Mesenchymal stem cell (in vitro differentiated cells and primary cell): ENCODE measurements at regions not wholly inside any gene's neighbourhood (a gene's known extent, or its start where the extent isn't known, plus 50 kb on each side); places are given as distances from the start of the nearest gene placed in this dataset.

ENCODE experiments used
- DNase-seq: peaks from one replicate; pipeline ENCODE4 v3.0.0-alpha.2; 2013
- H2AFZ ChIP-seq: one replicate; pipeline ENCODE4 v1.6.1; 2013; ENCODE audit warnings: low read depth, mild to moderate bottlenecking, control low read depth, inconsistent platforms, low read length, moderate library complexity
- H2AK5ac ChIP-seq: 2 replicates; pipeline ENCODE4 v1.6.1; 2013; ENCODE audit warnings: low read length, moderate library complexity, mild to moderate bottlenecking, inconsistent platforms; ENCODE audit not compliant: severe bottlenecking
- H2BK120ac ChIP-seq: one replicate; pipeline ENCODE4 v1.6.1; 2013; ENCODE audit warnings: low read depth, mild to moderate bottlenecking, inconsistent platforms, low read length, moderate library complexity
- H2BK12ac ChIP-seq, 2 experiments: one replicate each; pipeline ENCODE4 v1.6.1; 2013; ENCODE audit warnings: inconsistent platforms in 2 of 2, low read length in 2 of 2, mild to moderate bottlenecking in 2 of 2, moderate library complexity in 2 of 2, control low read depth in 1 of 2
- H2BK15ac ChIP-seq: one replicate; pipeline ENCODE4 v1.6.1; 2013; ENCODE audit warnings: mild to moderate bottlenecking, low read depth, inconsistent platforms; ENCODE audit not compliant: poor library complexity, severe bottlenecking
- H2BK5ac ChIP-seq: 2 replicates; pipeline ENCODE4 v1.6.1; 2013; ENCODE audit warnings: low read depth, mild to moderate bottlenecking, low read length, control low read depth, inconsistent platforms; ENCODE audit not compliant: poor library complexity, severe bottlenecking
- H3K14ac ChIP-seq, 2 experiments: one replicate each; pipeline ENCODE4 v1.6.1; 2013; ENCODE audit warnings: inconsistent platforms in 2 of 2, low read length in 2 of 2, control low read depth in 1 of 2, mild to moderate bottlenecking in 1 of 2, moderate library complexity in 1 of 2
- H3K18ac ChIP-seq, 2 experiments: one replicate each; pipeline ENCODE4 v1.6.1; 2013; ENCODE audit warnings: inconsistent platforms in 2 of 2, low read length in 2 of 2, control low read depth in 1 of 2, low read depth in 1 of 2, mild to moderate bottlenecking in 1 of 2
- H3K23ac ChIP-seq, 2 experiments: one replicate each; pipeline ENCODE4 v1.6.1; 2013; ENCODE audit warnings: inconsistent platforms in 2 of 2, low read length in 2 of 2, mild to moderate bottlenecking in 2 of 2, moderate library complexity in 2 of 2, control low read depth in 1 of 2
- H3K27ac ChIP-seq: 2 replicates; pipeline ENCODE4 v1.5.1; 2013; ENCODE audit warnings: mild to moderate bottlenecking, moderate library complexity, low read length, control low read depth, inconsistent platforms; ENCODE audit not compliant: poor library complexity, severe bottlenecking
- H3K27me3 ChIP-seq, 2 experiments: 2 replicates each; pipeline versions ENCODE4 v1.6.1 to v1.7.0; 2013; ENCODE audit warnings: low read length in 2 of 2, mild to moderate bottlenecking in 2 of 2, moderate library complexity in 2 of 2, control low read depth in 1 of 2, inconsistent platforms in 1 of 2; ENCODE audit not compliant: control insufficient read depth in 1 of 2, insufficient read depth in 1 of 2
- H3K36me3 ChIP-seq, 2 experiments: 2 replicates each; pipeline versions ENCODE4 v1.6.1 to v1.7.0; 2013; ENCODE audit warnings: low read length in 2 of 2, control low read depth in 1 of 2, inconsistent platforms in 1 of 2, low read depth in 1 of 2, mild to moderate bottlenecking in 1 of 2; ENCODE audit not compliant: insufficient read depth in 2 of 2, control insufficient read depth in 1 of 2
- H3K4ac ChIP-seq, 2 experiments: one replicate each; pipeline ENCODE4 v1.6.1; 2013; ENCODE audit warnings: inconsistent platforms in 2 of 2, low read length in 2 of 2, mild to moderate bottlenecking in 2 of 2, moderate library complexity in 2 of 2, control low read depth in 1 of 2, low read depth in 1 of 2
- H3K4me1 ChIP-seq: 2 replicates; pipeline ENCODE4 v1.6.1; 2013; ENCODE audit warnings: low read depth, low read length, control low read depth; ENCODE audit not compliant: control insufficient read depth, insufficient read depth
- H3K4me2 ChIP-seq: 2 replicates; pipeline ENCODE4 v1.6.1; 2013; ENCODE audit warnings: low read length, mild to moderate bottlenecking, inconsistent platforms; ENCODE audit not compliant: poor library complexity, severe bottlenecking
- H3K4me3 ChIP-seq, 2 experiments: 2 replicates each; pipeline versions ENCODE4 v1.5.1 to v1.7.0; 2013; ENCODE audit warnings: low read length in 2 of 2, mild to moderate bottlenecking in 2 of 2, control low read depth in 1 of 2, low read depth in 1 of 2; ENCODE audit not compliant: insufficient read depth in 1 of 2
- H3K79me1 ChIP-seq: replicated peaks from 2 replicates; pipeline ENCODE4 v1.6.1; 2013; ENCODE audit warnings: mild to moderate bottlenecking, control low read depth, low read length, inconsistent platforms; ENCODE audit not compliant: poor library complexity, severe bottlenecking
- H3K9ac ChIP-seq: 2 replicates; pipeline ENCODE4 v1.7.0; 2013; ENCODE audit warnings: mild to moderate bottlenecking, low read length, moderate library complexity
- H3K9me3 ChIP-seq: 2 replicates; pipeline ENCODE4 v1.7.0; 2013; ENCODE audit warnings: mild to moderate bottlenecking, low read length; ENCODE audit not compliant: control insufficient read depth
- H4K8ac ChIP-seq: one replicate; pipeline ENCODE4 v1.6.1; 2013; ENCODE audit warnings: inconsistent platforms, mild to moderate bottlenecking, low read length, moderate library complexity
- H4K91ac ChIP-seq: one replicate; pipeline ENCODE4 v1.6.1; 2013; ENCODE audit warnings: mild to moderate bottlenecking, low read length, inconsistent platforms
- WGBS: methylation state at CpG from one replicate; pipeline ENCODE4 v1.1.7; 2013; ENCODE audit warnings: mixed read lengths; 5-methylcytosine and 5-hydroxymethylcytosine counted together

- H4K91ac ChIP-seq, result no peak overlapping the region
- WGBS, result 81% methylated on average over 14 of the region's 14 CpGs
- no peak overlapping the region for H2AFZ ChIP-seq
- peaks cover 5% of the 10 kb centered on the region for H3K9me3 ChIP-seq
- H3K27me3 ChIP-seq, result no peaks in the 10 kb centered on the region
- H4K8ac ChIP-seq, result no peak overlapping the region
- H2BK5ac ChIP-seq, result no peak overlapping the region
- H3K4ac ChIP-seq, result no peak overlapping the region
- no peak overlapping the region for H2AK5ac ChIP-seq
- no peak overlapping the region for H2BK120ac ChIP-seq
- no peak overlapping the region for H3K4me2 ChIP-seq
- no peak overlapping the region for H3K27ac ChIP-seq
- H3K4me3 ChIP-seq, result no peak overlapping the region
- H3K14ac ChIP-seq, result no peak overlapping the region
- no peak overlapping the region for H2BK15ac ChIP-seq
- no peak overlapping the region for H3K23ac ChIP-seq
- H3K4me1 ChIP-seq, result no peaks in the 10 kb centered on the region
- H3K9ac ChIP-seq, result no peak overlapping the region
- no peak overlapping the region for H2BK12ac ChIP-seq
- no peaks in the 10 kb centered on the region for H3K79me1 ChIP-seq
- DNase-seq, result no peak
- no peak overlapping the region for H3K18ac ChIP-seq
- no peaks in the 10 kb centered on the region for H3K36me3 ChIP-seq
Measured at GRCh38 chr19:30778961-30779715, 407.0 kb downstream of the ZNF536 start.

DNA sequence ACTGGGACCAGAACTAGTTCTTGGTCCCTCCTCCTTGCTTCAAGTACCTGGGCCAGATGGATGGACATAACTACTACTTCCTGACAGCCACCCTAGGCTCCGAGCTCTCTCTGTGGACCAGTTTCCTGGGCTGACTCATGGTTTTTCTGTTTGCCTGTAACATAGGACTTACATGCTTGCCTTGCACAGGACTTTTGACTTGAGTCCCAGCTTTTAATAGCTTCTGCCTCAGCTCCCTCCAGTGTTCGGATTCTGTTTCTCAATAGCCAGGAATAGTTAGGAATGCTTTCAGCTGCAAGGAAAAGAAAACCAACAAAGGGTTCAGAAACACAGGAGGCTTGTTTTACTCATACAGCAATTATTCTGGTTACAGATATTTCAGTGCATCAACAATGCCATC, 405.9 kb downstream of the ZNF536 start:
- Histone ChIP-seq H3K23ac (no peak overlapping the region), H3K9me3 (peaks cover 5% of the 10 kb centered on the region), H2AK5ac (no peak overlapping the region), H3K14ac (no peak overlapping the region), H4K8ac (no peak overlapping the region), H3K9ac (no peak overlapping the region), H2BK120ac (no peak overlapping the region), H3K27ac (no peak overlapping the region), H3K4ac (no peak overlapping the region), H2BK12ac (no peak overlapping the region), H3K4me3 (no peak overlapping the region), H3K79me1 (no peaks in the 10 kb centered on the region), H2AFZ (no peak overlapping the region), H3K4me1 (no peaks in the 10 kb centered on the region), H3K27me3 (no peaks in the 10 kb centered on the region), H3K18ac (no peak overlapping the region), H4K91ac (no peak overlapping the region), H2BK5ac (no peak overlapping the region), H3K4me2 (no peak overlapping the region), H2BK15ac (no peak overlapping the region), H3K36me3 (no peaks in the 10 kb centered on the region)
- DNase-seq, result no peak
- 57% methylated on average over 2 of the region's 2 CpGs for WGBS

GRCh38 chr19:30775956-30776355, 403.8 kb downstream of the ZNF536 start:
- Histone ChIP-seq H3K4ac (no peak overlapping the region), H4K91ac (no peak overlapping the region), H2BK12ac (no peak overlapping the region), H2BK5ac (no peak overlapping the region), H3K9ac (no peak overlapping the region), H4K8ac (no peak overlapping the region), H3K27ac (no peak overlapping the region), H2BK15ac (no peak overlapping the region), H3K36me3 (no peaks in the 10 kb centered on the region), H3K18ac (no peak overlapping the region), H2BK120ac (no peak overlapping the region), H3K4me1 (no peaks in the 10 kb centered on the region), H3K4me3 (no peak overlapping the region), H3K9me3 (peaks cover 5% of the 10 kb centered on the region), H3K4me2 (no peak overlapping the region), H3K23ac (no peak overlapping the region), H3K14ac (no peak overlapping the region), H2AK5ac (no peak overlapping the region), H2AFZ (no peak overlapping the region), H3K27me3 (no peaks in the 10 kb centered on the region), H3K79me1 (no peaks in the 10 kb centered on the region)
- DNase-seq, result no peak
- 64% methylated on average over 4 of the region's 4 CpGs for WGBS

DNA sequence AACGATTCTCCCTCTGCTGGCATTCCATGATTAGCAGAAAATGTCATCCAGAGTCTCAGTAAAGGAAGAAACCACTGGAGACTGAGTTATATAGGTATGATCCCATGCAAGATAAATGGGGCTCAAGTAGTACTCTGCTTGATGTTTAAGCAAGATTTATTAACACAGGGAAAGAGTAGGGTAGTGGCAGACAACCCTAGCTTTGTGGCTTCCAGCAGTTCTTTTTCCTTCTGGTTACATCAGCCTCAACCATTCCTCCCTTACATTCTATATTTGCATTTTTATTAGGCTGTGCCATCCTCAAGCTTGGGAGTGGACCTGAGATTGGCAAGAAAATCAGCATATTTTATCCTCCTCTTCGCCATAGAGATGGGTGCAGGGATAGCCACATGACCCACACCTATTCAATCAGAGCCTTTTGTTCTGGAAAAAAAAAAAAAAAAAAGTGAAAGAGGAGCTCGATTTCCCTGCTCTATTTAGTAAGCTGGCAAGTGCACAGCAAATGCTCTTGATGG, 402.1 kb downstream of the ZNF536 start:
- 27% methylated on average over 2 of the region's 3 CpGs for WGBS
- Histone ChIP-seq H2BK5ac (no peak overlapping the region), H3K4me3 (no peak overlapping the region), H3K9me3 (peaks cover 5% of the 10 kb centered on the region), H3K27me3 (no peaks in the 10 kb centered on the region), H3K9ac (no peak overlapping the region), H3K4me2 (no peak overlapping the region), H3K18ac (no peak overlapping the region), H3K27ac (no peak overlapping the region), H2BK12ac (no peak overlapping the region), H3K4me1 (no peaks in the 10 kb centered on the region), H3K14ac (no peak overlapping the region), H2AFZ (no peak overlapping the region), H3K23ac (no peak overlapping the region), H2BK120ac (no peak overlapping the region), H2BK15ac (no peak overlapping the region), H2AK5ac (no peak overlapping the region), H4K91ac (no peak overlapping the region), H3K36me3 (no peaks in the 10 kb centered on the region), H3K79me1 (no peaks in the 10 kb centered on the region), H3K4ac (no peak overlapping the region), H4K8ac (no peak overlapping the region)
- DNase-seq, result no peak
